GM18873 (cell line): ENCODE measurements at regions not wholly inside any gene's neighbourhood (a gene's known extent, or its start where the extent isn't known, plus 50 kb on each side); places are given as distances from the start of the nearest gene placed in this dataset.

Experiments
- ATAC-seq: cut with Tn5 transposase; IDR thresholded peaks from one replicate; pipeline ENCODE4 v1.9.1; 2021; ENCODE audit warnings: mild to moderate bottlenecking, moderate library complexity, moderate number of reproducible peaks; ENCODE audit not compliant: unreplicated experiment, low FRiP score

DNA sequence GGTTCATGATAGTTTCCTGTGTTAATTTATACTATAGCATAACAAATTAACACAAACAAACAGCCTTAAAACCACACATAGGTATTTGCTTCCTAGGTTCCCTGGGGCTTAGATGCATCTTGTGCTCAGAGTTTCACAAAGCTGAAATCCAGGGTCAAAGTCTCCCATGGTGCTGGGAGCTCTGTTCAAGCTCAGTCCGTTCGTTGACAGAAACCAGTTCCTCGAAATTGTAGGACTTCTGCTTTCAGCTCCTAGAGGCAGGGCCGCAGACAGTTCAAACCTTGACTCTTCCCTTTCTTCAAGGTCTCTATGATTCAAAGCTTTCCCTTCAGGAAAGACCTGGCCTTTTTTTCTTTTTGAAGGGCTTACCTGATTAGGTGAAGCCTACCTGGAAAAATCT, 90.5 kb downstream of the VSTM2A start:
- ATAC-seq, result no peak

DNA sequence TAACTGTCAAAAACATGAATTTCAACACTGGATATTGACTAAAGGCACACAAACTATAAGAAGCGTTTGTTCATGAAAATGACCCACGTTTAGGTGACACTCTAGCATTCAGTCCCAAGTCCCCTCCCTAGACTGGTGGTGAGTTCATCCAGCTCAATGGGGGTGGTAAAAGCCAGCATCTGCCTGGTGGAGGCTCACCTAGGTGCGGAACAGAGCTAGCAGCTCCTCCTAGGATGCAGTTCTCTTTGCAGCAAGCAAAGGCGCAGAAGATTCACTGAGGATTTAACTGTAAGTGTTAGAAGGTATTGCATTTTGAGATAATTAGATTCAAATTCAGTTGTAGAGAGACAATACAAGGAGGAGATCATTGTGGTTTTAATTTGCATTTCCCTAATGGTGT, 87.6 kb downstream of the VSTM2A start:
- ATAC-seq, result no peak

DNA sequence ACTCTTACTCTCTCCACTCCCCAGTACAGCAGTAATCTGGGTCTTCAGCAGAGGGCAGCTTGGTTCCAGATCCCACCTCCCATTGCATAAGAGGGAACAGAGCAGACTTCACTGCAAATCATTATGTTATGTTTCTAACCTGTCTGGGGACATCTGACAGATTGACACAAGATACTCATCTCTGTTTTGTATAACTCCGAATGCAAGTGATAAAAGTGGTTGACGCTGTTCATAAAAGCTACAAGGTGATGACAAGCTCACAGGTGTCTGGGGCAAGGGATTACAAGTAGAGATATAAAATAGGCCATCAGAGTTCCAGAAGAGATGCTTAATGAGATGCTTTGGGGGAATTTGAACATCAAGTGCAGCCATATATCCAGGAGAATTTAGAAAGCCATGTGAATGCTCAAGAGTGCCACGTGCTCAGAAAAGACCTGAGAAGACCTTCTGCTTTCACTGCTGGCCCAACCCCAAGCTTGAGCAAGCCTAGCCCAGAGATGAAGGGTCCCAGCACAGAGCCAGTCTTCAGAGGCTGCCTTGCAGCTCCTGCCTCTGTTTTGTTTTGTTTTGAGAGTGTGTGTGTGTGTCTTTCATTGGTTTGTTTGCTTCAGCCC, 80.6 kb downstream of the VSTM2A start:
- no peak for ATAC-seq
